22Rv1 (cell line): ENCODE measurements at regions not wholly inside any gene's neighbourhood (a gene's known extent, or its start where the extent isn't known, plus 50 kb on each side); places are given as distances from the start of the nearest gene placed in this dataset.

Experiments
- ZFX ChIP-seq: fragments of 450-650 bp; IDR thresholded peaks from 2 replicates; pipeline ENCODE4 v1.6.1; 2017; ENCODE audit warnings: antibody characterized with exemption, borderline replicate concordance
- TF ChIP-seq, protein P1 (sequence below): fragments of 450-650 bp; IDR thresholded peaks from 2 replicates; pipeline ENCODE4 v1.5.1; 2017; ENCODE audit warnings: mild to moderate bottlenecking

DNA sequence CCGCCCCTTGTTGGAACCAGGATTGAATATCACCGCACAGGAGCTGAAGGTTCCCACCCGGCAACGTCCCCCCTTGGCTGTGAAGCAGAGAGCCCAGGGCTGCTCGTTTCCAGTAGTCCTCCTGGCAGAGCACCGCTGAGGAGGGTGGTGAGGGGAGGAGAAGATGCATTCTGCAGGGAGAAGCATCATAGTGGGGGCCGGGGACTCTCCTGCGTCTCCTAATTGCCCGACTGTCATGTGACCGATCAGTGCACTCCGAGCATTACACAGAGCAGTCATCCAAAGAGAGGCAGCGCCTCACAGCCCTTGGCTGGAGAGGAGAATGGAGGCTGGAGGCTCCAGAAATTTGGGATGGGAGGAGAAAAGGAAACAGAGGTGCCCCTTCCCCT is 85.0 kb upstream of the SEPTIN5 start:
- TF ChIP-seq ZFX, result no peak
- TF ChIP-seq, protein P1, sequence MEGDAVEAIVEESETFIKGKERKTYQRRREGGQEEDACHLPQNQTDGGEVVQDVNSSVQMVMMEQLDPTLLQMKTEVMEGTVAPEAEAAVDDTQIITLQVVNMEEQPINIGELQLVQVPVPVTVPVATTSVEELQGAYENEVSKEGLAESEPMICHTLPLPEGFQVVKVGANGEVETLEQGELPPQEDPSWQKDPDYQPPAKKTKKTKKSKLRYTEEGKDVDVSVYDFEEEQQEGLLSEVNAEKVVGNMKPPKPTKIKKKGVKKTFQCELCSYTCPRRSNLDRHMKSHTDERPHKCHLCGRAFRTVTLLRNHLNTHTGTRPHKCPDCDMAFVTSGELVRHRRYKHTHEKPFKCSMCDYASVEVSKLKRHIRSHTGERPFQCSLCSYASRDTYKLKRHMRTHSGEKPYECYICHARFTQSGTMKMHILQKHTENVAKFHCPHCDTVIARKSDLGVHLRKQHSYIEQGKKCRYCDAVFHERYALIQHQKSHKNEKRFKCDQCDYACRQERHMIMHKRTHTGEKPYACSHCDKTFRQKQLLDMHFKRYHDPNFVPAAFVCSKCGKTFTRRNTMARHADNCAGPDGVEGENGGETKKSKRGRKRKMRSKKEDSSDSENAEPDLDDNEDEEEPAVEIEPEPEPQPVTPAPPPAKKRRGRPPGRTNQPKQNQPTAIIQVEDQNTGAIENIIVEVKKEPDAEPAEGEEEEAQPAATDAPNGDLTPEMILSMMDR, result no peak
